Neutrophil (primary cell): ENCODE measurements at regions not wholly inside any gene's neighbourhood (a gene's known extent, or its start where the extent isn't known, plus 50 kb on each side); places are given as distances from the start of the nearest gene placed in this dataset.

Source experiments
- H3K27ac ChIP-seq: fragments of 200-600 bp; sonication (generic); 2 replicates; pipeline ENCODE4 v1.5.1; 2016; ENCODE audit warnings: mild to moderate bottlenecking, moderate library complexity
- H3K27me3 ChIP-seq: fragments of 200-600 bp; sonication (generic); 2 replicates; pipeline ENCODE4 v1.6.0; 2016; ENCODE audit warnings: mild to moderate bottlenecking
- H3K36me3 ChIP-seq: fragments of 200-600 bp; sonication (generic); 2 replicates; pipeline ENCODE4 v1.5.1; 2017
- H3K4me1 ChIP-seq, 2 experiments: fragments of 200-600 bp in 1 of 2; sonication (generic) in 1 of 2; 1 replicate in 1 of 2; 2 replicates in 1 of 2; pipeline versions ENCODE4 v1.5.1 to v1.6.1; 2013 to 2016; ENCODE audit warnings: low read depth in 1 of 2, low read length in 1 of 2, mild to moderate bottlenecking in 1 of 2, moderate library complexity in 1 of 2; ENCODE audit not compliant: control insufficient read depth in 1 of 2, insufficient read depth in 1 of 2
- H3K4me3 ChIP-seq, 2 experiments: fragments of 200-600 bp in 1 of 2; sonication (generic) in 1 of 2; 1 replicate in 1 of 2; 2 replicates in 1 of 2; pipeline ENCODE4 v1.5.1; 2013 to 2016; ENCODE audit warnings: low read depth in 1 of 2, low read length in 1 of 2, mild to moderate bottlenecking in 1 of 2, moderate library complexity in 1 of 2
- H3K9me3 ChIP-seq: fragments of 200-600 bp; sonication (generic); 2 replicates; pipeline ENCODE4 v1.5.1; 2016
- TF ChIP-seq, protein P1 (sequence below): fragments of 200-600 bp; sonication (generic); IDR thresholded peaks from 2 replicates; pipeline ENCODE4 v1.5.1; 2016; ENCODE audit warnings: antibody characterized with exemption

DNA sequence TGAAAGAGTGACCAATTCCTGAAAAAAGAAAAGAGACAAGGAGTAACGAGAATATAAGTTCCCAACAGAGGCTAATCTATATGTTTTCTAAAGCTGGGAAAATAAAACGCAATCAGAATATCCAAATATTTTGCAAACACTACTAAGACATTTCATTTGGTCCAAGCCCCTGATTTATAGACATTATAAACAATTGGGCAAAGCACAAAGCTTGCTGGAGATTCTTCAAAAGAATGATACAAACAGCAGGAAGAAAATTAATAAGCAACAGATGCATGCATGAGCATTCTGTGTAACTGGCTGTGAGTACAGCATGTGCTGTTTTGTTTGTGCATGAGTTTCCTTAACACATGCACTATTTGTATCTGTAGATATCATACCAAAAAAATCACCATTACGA lies 552.9 kb downstream of the LTN1 start:
- TF ChIP-seq, protein P1, sequence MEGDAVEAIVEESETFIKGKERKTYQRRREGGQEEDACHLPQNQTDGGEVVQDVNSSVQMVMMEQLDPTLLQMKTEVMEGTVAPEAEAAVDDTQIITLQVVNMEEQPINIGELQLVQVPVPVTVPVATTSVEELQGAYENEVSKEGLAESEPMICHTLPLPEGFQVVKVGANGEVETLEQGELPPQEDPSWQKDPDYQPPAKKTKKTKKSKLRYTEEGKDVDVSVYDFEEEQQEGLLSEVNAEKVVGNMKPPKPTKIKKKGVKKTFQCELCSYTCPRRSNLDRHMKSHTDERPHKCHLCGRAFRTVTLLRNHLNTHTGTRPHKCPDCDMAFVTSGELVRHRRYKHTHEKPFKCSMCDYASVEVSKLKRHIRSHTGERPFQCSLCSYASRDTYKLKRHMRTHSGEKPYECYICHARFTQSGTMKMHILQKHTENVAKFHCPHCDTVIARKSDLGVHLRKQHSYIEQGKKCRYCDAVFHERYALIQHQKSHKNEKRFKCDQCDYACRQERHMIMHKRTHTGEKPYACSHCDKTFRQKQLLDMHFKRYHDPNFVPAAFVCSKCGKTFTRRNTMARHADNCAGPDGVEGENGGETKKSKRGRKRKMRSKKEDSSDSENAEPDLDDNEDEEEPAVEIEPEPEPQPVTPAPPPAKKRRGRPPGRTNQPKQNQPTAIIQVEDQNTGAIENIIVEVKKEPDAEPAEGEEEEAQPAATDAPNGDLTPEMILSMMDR, result no peak
- H3K27ac ChIP-seq, result no peak overlapping the region
- no peaks in the 10 kb centered on the region for H3K36me3 ChIP-seq
- no peak overlapping the region for H3K4me3 ChIP-seq
- H3K9me3 ChIP-seq, result no peaks in the 10 kb centered on the region
- no peaks in the 10 kb centered on the region for H3K27me3 ChIP-seq
- no peaks in the 10 kb centered on the region for H3K4me1 ChIP-seq

DNA sequence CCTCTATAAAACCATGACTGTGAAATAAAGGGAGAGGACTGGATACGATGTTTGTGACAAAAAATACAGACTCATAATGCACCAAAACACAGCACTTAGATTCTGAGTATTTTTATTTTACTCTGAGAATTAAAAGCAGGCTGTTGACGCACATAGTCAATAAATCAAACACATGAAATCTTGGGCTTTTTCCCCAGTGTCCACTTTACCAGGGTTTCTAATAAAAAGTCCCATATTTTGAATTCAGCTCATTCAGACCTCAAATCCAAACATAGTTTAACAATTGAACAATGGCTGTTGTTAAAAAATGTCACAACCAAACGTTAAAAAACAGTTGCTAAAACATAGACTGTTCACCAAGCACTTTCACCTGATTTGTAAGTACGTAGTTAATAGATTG lies 553.4 kb downstream of the LTN1 start:
- H3K4me1 ChIP-seq, result no peaks in the 10 kb centered on the region
- H3K9me3 ChIP-seq, result no peaks in the 10 kb centered on the region
- H3K36me3 ChIP-seq, result no peaks in the 10 kb centered on the region
- no peaks in the 10 kb centered on the region for H3K27me3 ChIP-seq
- no peak overlapping the region for H3K27ac ChIP-seq
- H3K4me3 ChIP-seq, result no peak overlapping the region
- TF ChIP-seq, protein P1, result no peak

GRCh38 chr21:28437061-28437460 lies 555.6 kb downstream of the LTN1 start:
- Histone ChIP-seq H3K4me3 (no peak overlapping the region), H3K4me1 (no peaks in the 10 kb centered on the region), H3K9me3 (no peaks in the 10 kb centered on the region), H3K36me3 (no peaks in the 10 kb centered on the region), H3K27ac (no peak overlapping the region), H3K27me3 (no peaks in the 10 kb centered on the region)
- TF ChIP-seq, protein P1, result no peak

DNA sequence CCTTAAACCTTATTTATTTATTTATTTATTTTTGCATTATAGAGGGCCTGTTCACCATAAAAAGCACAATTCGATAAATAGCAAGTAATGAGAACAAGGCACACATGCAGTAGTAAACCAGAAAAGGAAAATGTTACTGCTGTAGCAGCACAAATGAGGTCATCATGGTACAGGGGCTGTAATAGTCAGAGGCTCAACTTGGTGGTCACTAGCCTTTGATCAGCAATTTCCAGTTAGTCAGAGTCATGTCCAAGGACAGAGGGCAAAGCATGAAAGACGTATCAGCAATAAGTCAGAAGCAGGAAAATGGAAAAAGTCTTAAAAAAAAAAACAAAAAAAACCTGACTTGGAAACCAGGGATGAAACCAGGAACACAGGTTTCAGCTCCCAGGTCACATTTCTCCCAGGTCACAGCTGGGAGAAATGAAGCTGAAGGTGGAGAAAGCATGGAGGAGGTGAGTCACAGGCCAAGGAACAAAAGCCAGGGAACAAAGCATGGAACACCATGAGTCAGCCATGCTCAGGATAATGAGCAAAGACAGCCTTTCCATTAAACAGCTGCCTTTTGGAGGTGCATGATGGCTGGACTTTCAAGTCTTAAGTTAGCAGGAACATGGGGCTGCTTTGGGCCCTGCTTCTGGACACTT lies 556.3 kb downstream of the LTN1 start:
- no peaks in the 10 kb centered on the region for H3K4me1 ChIP-seq
- TF ChIP-seq, protein P1, result no peak
- H3K27me3 ChIP-seq, result no peaks in the 10 kb centered on the region
- H3K27ac ChIP-seq, result no peak overlapping the region
- H3K4me3 ChIP-seq, result no peak overlapping the region
- H3K36me3 ChIP-seq, result no peaks in the 10 kb centered on the region
- no peaks in the 10 kb centered on the region for H3K9me3 ChIP-seq

- no peaks in the 10 kb centered on the region for H3K36me3 ChIP-seq
- TF ChIP-seq, protein P1, result no peak
- no peak overlapping the region for H3K4me3 ChIP-seq
- H3K9me3 ChIP-seq, result no peaks in the 10 kb centered on the region
- H3K27me3 ChIP-seq, result no peaks in the 10 kb centered on the region
- H3K4me1 ChIP-seq, result no peaks in the 10 kb centered on the region
- H3K27ac ChIP-seq, result no peak overlapping the region
Measured at GRCh38 chr21:28431527-28432200, 561.0 kb downstream of the LTN1 start.
